HepG2 (cell line): ENCODE measurements at regions not wholly inside any gene's neighbourhood (a gene's known extent, or its start where the extent isn't known, plus 50 kb on each side); places are given as distances from the start of the nearest gene placed in this dataset.

Source experiments
- CREB1 ChIP-seq, 2 experiments: fragments of 450-650 bp in 1 of 2; IDR thresholded peaks; 2 replicates each; pipeline ENCODE4 v1.6.1; 2016 to 2017; ENCODE audit warnings: control low read depth in 1 of 2, mild to moderate bottlenecking in 1 of 2, missing compliant biosample characterization in 1 of 2, missing genetic modification characterization in 1 of 2
- DPF2 ChIP-seq: sonication (generic); formaldehyde crosslinking; IDR thresholded peaks from 2 replicates; pipeline ENCODE4 v1.4.0; 2020; ENCODE audit warnings: mild to moderate bottlenecking, low read depth, missing genetic modification reagents, borderline replicate concordance
- EZH2 ChIP-seq: conservative IDR thresholded peaks from 2 replicates; pipeline ENCODE4 v1.6.1; 2012; ENCODE audit warnings: mild to moderate bottlenecking, low read depth, low read length, moderate library complexity
- KLF16 ChIP-seq, 2 experiments: sonication (generic) in 1 of 2; formaldehyde crosslinking in 1 of 2; IDR thresholded peaks; 2 replicates each; pipeline versions ENCODE4 v1.6.1 to v1.8.0; 2016 to 2023; ENCODE audit warnings: missing genetic modification reagents in 2 of 2, missing compliant biosample characterization in 1 of 2
- NR3C1 ChIP-seq: sonication (generic); formaldehyde crosslinking; IDR thresholded peaks from 2 replicates; pipeline ENCODE4 v1.4.0; 2020; ENCODE audit warnings: missing genetic modification reagents
- POLR2A ChIP-seq, 2 experiments: IDR thresholded peaks; 2 replicates each; pipeline ENCODE4 v1.6.1; 2011; ENCODE audit warnings: low read depth in 2 of 2, low read length in 2 of 2, mild to moderate bottlenecking in 1 of 2, moderate library complexity in 1 of 2; ENCODE audit not compliant: insufficient read depth in 1 of 2
- RARA ChIP-seq: IDR thresholded peaks from 2 replicates; pipeline ENCODE4 v1.6.1; 2016; ENCODE audit warnings: missing genetic modification reagents, missing compliant biosample characterization
- TARDBP ChIP-seq: sonication (generic); formaldehyde crosslinking; IDR thresholded peaks from 2 replicates; pipeline ENCODE4 v1.8.0; 2022; ENCODE audit warnings: mild to moderate bottlenecking, missing genetic modification reagents
- TF ChIP-seq, protein P1 (sequence below): sonication (generic); formaldehyde crosslinking; IDR thresholded peaks from 2 replicates; pipeline ENCODE4 v1.5.0; 2020; ENCODE audit warnings: mild to moderate bottlenecking, missing genetic modification reagents, moderate library complexity
- TF ChIP-seq, protein P2 (sequence below): sonication (generic); formaldehyde crosslinking; IDR thresholded peaks from 2 replicates; pipeline ENCODE4 v1.8.0; 2022; ENCODE audit warnings: mild to moderate bottlenecking, missing genetic modification reagents, moderate library complexity

DNA sequence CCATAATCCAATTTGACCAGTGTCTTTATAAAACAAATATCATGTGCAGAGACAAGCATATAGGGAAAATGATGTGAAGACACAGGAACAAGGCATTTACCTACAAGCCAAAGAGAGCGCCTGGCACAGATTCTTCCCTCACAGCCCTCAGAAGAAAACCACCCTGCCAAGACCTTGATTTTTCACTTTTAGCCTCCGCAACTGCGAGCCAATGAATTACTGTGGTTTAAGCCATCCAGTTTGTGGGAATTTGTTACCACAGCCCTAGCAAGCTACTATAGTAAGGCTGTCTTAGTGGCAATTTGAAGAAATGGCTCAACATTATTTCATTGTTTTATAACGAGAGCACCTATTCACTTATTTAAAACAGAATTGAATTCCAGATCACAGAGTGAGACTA, 85.7 kb upstream of the CCDC190 start:
- TF ChIP-seq, protein P1, sequence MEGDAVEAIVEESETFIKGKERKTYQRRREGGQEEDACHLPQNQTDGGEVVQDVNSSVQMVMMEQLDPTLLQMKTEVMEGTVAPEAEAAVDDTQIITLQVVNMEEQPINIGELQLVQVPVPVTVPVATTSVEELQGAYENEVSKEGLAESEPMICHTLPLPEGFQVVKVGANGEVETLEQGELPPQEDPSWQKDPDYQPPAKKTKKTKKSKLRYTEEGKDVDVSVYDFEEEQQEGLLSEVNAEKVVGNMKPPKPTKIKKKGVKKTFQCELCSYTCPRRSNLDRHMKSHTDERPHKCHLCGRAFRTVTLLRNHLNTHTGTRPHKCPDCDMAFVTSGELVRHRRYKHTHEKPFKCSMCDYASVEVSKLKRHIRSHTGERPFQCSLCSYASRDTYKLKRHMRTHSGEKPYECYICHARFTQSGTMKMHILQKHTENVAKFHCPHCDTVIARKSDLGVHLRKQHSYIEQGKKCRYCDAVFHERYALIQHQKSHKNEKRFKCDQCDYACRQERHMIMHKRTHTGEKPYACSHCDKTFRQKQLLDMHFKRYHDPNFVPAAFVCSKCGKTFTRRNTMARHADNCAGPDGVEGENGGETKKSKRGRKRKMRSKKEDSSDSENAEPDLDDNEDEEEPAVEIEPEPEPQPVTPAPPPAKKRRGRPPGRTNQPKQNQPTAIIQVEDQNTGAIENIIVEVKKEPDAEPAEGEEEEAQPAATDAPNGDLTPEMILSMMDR (CRISPR knock-in tag), result no peak
- no peak for TF ChIP-seq POLR2A (IDR thresholded peaks at IDR 0.05; ENCODE audit: insufficient read depth in 1 of 2, low read depth in 2 of 2, low read length in 2 of 2)
- no peak for TF ChIP-seq RARA (CRISPR knock-in tag)
- TF ChIP-seq NR3C1 (CRISPR knock-in tag), result no peak
- TF ChIP-seq, protein P2, sequence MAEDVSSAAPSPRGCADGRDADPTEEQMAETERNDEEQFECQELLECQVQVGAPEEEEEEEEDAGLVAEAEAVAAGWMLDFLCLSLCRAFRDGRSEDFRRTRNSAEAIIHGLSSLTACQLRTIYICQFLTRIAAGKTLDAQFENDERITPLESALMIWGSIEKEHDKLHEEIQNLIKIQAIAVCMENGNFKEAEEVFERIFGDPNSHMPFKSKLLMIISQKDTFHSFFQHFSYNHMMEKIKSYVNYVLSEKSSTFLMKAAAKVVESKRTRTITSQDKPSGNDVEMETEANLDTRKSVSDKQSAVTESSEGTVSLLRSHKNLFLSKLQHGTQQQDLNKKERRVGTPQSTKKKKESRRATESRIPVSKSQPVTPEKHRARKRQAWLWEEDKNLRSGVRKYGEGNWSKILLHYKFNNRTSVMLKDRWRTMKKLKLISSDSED (CRISPR knock-in tag), result no peak
- TF ChIP-seq TARDBP (CRISPR knock-in tag), result no peak
- no peak for TF ChIP-seq EZH2
- TF ChIP-seq CREB1 (IDR thresholded peaks at IDR 0.05), result no peak
- TF ChIP-seq CREB1 (CRISPR knock-in tag; IDR thresholded peaks at IDR 0.05), result no peak
- no peak for TF ChIP-seq DPF2 (CRISPR knock-in tag)
- no peak for TF ChIP-seq KLF16 (CRISPR knock-in tag; IDR thresholded peaks at IDR 0.05)
